H1 (cell line): ENCODE measurements at regions not wholly inside any gene's neighbourhood (a gene's known extent, or its start where the extent isn't known, plus 50 kb on each side); places are given as distances from the start of the nearest gene placed in this dataset.

ENCODE experiments used
- ASH2L ChIP-seq: fragments of 200-600, 300-600 bp; sonication (generic); IDR thresholded peaks from one replicate; pipeline ENCODE4 v1.7.1; 2017; ENCODE audit warnings: low read length
- BRCA1 ChIP-seq: IDR thresholded peaks from 2 replicates; pipeline ENCODE4 v1.6.1; 2012; ENCODE audit warnings: low read depth, low read length, improper control_type of control experiment
- CHD7 ChIP-seq: fragments of 300-600 bp; sonication (generic); IDR thresholded peaks from 2 replicates; pipeline ENCODE4 v1.7.1; 2012; ENCODE audit warnings: low read length, moderate library complexity, mild to moderate bottlenecking, inconsistent platforms; ENCODE audit not compliant: insufficient replicate concordance
- EGR1 ChIP-seq: IDR thresholded peaks from 2 replicates; pipeline ENCODE4 v1.6.1; 2011; ENCODE audit warnings: low read depth, low read length, borderline replicate concordance
- KDM1A ChIP-seq: fragments of 200-600, 300-600 bp; sonication (generic); IDR thresholded peaks from 2 replicates; pipeline ENCODE4 v1.7.1; 2016; ENCODE audit warnings: mild to moderate bottlenecking, low read length, borderline replicate concordance
- NRF1 ChIP-seq: IDR thresholded peaks from 2 replicates; pipeline ENCODE4 v1.6.1; 2011; ENCODE audit warnings: mild to moderate bottlenecking, low read depth, low read length, improper control_type of control experiment
- POLR2A ChIP-seq, 2 experiments: IDR thresholded peaks; 1 replicate in 1 of 2; 2 replicates in 1 of 2; pipeline ENCODE4 v1.6.1; 2011; ENCODE audit warnings: low read depth in 2 of 2, low read length in 2 of 2, mild to moderate bottlenecking in 2 of 2; ENCODE audit errors: control extremely low read depth in 1 of 2
- RNF2 ChIP-seq: fragments of 200-900, 300-1000 bp; sonication (generic); IDR thresholded peaks from 2 replicates; pipeline ENCODE4 v1.7.1; 2016; ENCODE audit warnings: borderline replicate concordance, low read depth, mild to moderate bottlenecking, antibody characterized with exemption, low read length; ENCODE audit not compliant: poor library complexity, severe bottlenecking; ENCODE audit errors: missing control alignments
- SRF ChIP-seq: IDR thresholded peaks from 2 replicates; pipeline ENCODE4 v1.6.1; 2011; ENCODE audit warnings: mild to moderate bottlenecking, low read depth, low read length, moderate library complexity
- TAF7 ChIP-seq: optimal IDR thresholded peaks from 2 replicates; pipeline ENCODE3; 2011; ENCODE audit warnings: low read depth, mild to moderate bottlenecking, inconsistent platforms, low read length, moderate library complexity, borderline replicate concordance
- TEAD4 ChIP-seq: IDR thresholded peaks from 2 replicates; pipeline ENCODE4 v1.6.1; 2012; ENCODE audit warnings: low read depth, low read length, inconsistent platforms, mixed read lengths
- TF ChIP-seq, protein P1 (sequence below): IDR thresholded peaks from 2 replicates; pipeline ENCODE4 v1.6.1; 2012; ENCODE audit warnings: inconsistent platforms

DNA sequence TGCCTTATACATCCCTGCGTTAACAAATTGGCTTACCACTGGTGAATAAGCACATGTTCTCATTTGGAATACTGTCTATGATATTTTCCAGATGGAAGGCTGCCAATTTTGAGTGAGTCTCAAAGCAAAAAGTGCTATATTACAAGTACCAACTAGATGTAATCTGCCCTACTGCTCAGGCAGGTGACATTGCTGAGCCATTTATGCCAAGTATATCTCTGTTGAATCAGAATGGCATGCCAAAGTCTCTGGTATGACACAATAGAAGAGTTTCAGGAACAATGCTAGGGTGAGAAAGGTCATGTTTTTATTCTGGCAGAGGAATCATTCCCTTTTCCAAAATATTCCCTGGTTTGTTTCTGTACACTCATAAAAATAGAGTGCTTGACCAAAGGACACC, 356.5 kb downstream of the CDH9 start (continued):
- TF ChIP-seq CHD7 = no peak
- TF ChIP-seq, protein P1, sequence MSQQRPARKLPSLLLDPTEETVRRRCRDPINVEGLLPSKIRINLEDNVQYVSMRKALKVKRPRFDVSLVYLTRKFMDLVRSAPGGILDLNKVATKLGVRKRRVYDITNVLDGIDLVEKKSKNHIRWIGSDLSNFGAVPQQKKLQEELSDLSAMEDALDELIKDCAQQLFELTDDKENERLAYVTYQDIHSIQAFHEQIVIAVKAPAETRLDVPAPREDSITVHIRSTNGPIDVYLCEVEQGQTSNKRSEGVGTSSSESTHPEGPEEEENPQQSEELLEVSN = no peak
- no peak for TF ChIP-seq EGR1
- TF ChIP-seq TEAD4 = no peak
- no peak for TF ChIP-seq KDM1A
- no peak for TF ChIP-seq POLR2A (IDR thresholded peaks at IDR 0.05; ENCODE audit: control extremely low read depth in 1 of 2, low read depth in 2 of 2, low read length in 2 of 2)
- TF ChIP-seq BRCA1 = no peak
- no peak for TF ChIP-seq NRF1
- TF ChIP-seq TAF7 = no peak
- no peak for TF ChIP-seq ASH2L
- TF ChIP-seq RNF2 = no peak
- TF ChIP-seq SRF = no peak
